ENCODE measurements at regions not wholly inside any gene's neighbourhood (a gene's known extent, or its start where the extent isn't known, plus 50 kb on each side); places are given as distances from the start of the nearest gene placed in this dataset.

DNA sequence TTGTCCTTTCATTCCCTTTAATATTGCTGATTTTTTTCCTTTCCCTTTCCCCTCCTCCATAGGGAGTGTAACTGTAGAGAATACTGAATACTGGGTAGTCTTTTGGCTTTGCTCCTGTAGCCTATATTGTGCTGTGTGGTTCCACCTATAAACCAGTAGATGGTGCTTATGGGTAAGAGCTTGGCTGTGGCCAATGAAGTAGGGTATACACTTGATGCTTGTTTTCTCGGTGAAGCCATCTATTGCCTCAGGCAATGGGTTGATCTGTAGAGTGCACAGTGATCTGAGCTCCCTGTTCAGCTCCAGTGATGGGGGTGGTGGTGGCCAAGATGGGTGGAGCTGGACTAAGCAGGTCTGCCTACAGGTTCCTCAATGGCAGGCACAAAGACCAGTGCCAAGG is 203.3 kb upstream of the IMPG1 start:
- H4K91ac ChIP-seq (ENCODE audit: low read depth, low read length): no peak overlapping the region
- H3K4ac ChIP-seq (ENCODE audit: low read depth, low read length): no peak overlapping the region
- no peak overlapping the region for H2BK120ac ChIP-seq (ENCODE audit: insufficient read depth, low read length, poor library complexity)
- no peak overlapping the region for H4K12ac ChIP-seq (ENCODE audit: low read depth, low read length)
- H3K4me3 ChIP-seq (ENCODE audit: low read depth, low read length): no peak overlapping the region
- no peak overlapping the region for H3K4me2 ChIP-seq (ENCODE audit: low read length)
- H3K23ac ChIP-seq (ENCODE audit: low read length): no peak overlapping the region
- no peaks in the 10 kb centered on the region for H3K79me1 ChIP-seq (ENCODE audit: low read length)
- no peaks in the 10 kb centered on the region for H3K4me1 ChIP-seq (ENCODE audit: control insufficient read depth in 1 of 2, insufficient read depth in 2 of 2, low read length in 2 of 2)
- no peak overlapping the region for H2BK5ac ChIP-seq (ENCODE audit: low read depth, low read length, poor library complexity)
- no peak overlapping the region for H3K27ac ChIP-seq (ENCODE audit: low read depth, low read length)
- H3K36me3 ChIP-seq (ENCODE audit: control insufficient read depth in 1 of 2, insufficient read depth in 2 of 2, low read length in 2 of 2): no peaks in the 10 kb centered on the region
- no peak overlapping the region for H4K8ac ChIP-seq (ENCODE audit: low read depth, low read length)
- no peaks in the 10 kb centered on the region for H3K27me3 ChIP-seq (ENCODE audit: insufficient read depth, low read length)
- H3K18ac ChIP-seq (ENCODE audit: low read length): no peak overlapping the region
- H3K9ac ChIP-seq (ENCODE audit: low read length): no peak overlapping the region
- H3K14ac ChIP-seq (ENCODE audit: low read length): no peak overlapping the region
- no peak overlapping the region for H2AK5ac ChIP-seq (ENCODE audit: low read length)
- peak in 1 of 2 donors; percentile 52 for DNase-seq
- H2BK12ac ChIP-seq (ENCODE audit: low read length): no peak overlapping the region
- H3K9me3 ChIP-seq (ENCODE audit: insufficient read depth, low read depth, low read length): no peaks in the 10 kb centered on the region
- H3K79me2 ChIP-seq (ENCODE audit: control insufficient read depth, insufficient read depth, low read length, poor library complexity): no peaks in the 10 kb centered on the region
- WGBS (ENCODE audit: extremely low coverage, insufficient coverage, insufficient read length): no CpG with 5 or more reads among the region's 1 CpG
- H2AFZ ChIP-seq (ENCODE audit: insufficient read depth, low read length, poor library complexity): no peak overlapping the region

DNA sequence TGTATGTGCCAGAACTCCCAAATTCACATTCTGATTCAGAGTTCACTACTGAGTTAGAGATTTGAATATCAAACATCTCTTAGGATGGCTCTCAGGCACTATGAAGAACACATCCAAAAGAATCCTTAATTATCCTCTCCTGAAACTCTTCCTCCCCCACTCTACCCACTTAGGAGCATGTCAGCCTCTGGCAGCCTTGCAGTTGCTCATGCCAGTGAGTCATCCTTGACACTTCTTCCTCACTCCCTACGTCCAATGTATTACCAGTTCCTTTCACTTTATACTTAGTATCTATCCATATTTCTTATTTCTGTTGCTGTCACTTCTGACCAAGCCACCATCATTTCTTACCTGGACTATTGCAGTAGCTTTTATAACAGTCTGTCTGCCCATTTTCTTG is 192.0 kb upstream of the IMPG1 start:
- no peak overlapping the region for H2BK12ac ChIP-seq (ENCODE audit: low read length)
- no peak overlapping the region for H3K27ac ChIP-seq (ENCODE audit: low read depth, low read length)
- no peak overlapping the region for H4K91ac ChIP-seq (ENCODE audit: low read depth, low read length)
- no peak overlapping the region for H3K18ac ChIP-seq (ENCODE audit: low read length)
- no peak overlapping the region for H2AK5ac ChIP-seq (ENCODE audit: low read length)
- H3K9me3 ChIP-seq (ENCODE audit: insufficient read depth, low read depth, low read length): peaks cover 7% of the 10 kb centered on the region
- H3K36me3 ChIP-seq (ENCODE audit: control insufficient read depth in 1 of 2, insufficient read depth in 2 of 2, low read length in 2 of 2): peaks cover 0 to 2% of the 10 kb centered on the region in 2 experiments
- H3K9ac ChIP-seq (ENCODE audit: low read length): no peak overlapping the region
- no peak overlapping the region for H3K14ac ChIP-seq (ENCODE audit: low read length)
- H2BK120ac ChIP-seq (ENCODE audit: insufficient read depth, low read length, poor library complexity): no peak overlapping the region
- H4K8ac ChIP-seq (ENCODE audit: low read depth, low read length): no peak overlapping the region
- H3K4me1 ChIP-seq (ENCODE audit: control insufficient read depth in 1 of 2, insufficient read depth in 2 of 2, low read length in 2 of 2): no peaks in the 10 kb centered on the region
- no peak overlapping the region for H3K4ac ChIP-seq (ENCODE audit: low read depth, low read length)
- DNase-seq: peak in 1 of 2 donors; percentile 37
- H2BK5ac ChIP-seq (ENCODE audit: low read depth, low read length, poor library complexity): no peak overlapping the region
- H3K27me3 ChIP-seq (ENCODE audit: insufficient read depth, low read length): no peaks in the 10 kb centered on the region
- no peak overlapping the region for H3K23ac ChIP-seq (ENCODE audit: low read length)
- H3K79me2 ChIP-seq (ENCODE audit: control insufficient read depth, insufficient read depth, low read length, poor library complexity): no peaks in the 10 kb centered on the region
- no peak overlapping the region for H3K4me3 ChIP-seq (ENCODE audit: low read depth, low read length)
- H3K79me1 ChIP-seq (ENCODE audit: low read length): no peaks in the 10 kb centered on the region
- H2AFZ ChIP-seq (ENCODE audit: insufficient read depth, low read length, poor library complexity): no peak overlapping the region
- no peak overlapping the region for H3K4me2 ChIP-seq (ENCODE audit: low read length)
- no peak overlapping the region for H4K12ac ChIP-seq (ENCODE audit: low read depth, low read length)
- WGBS (ENCODE audit: extremely low coverage, insufficient coverage, insufficient read length): no CpG with 5 or more reads among the region's 1 CpG

DNA sequence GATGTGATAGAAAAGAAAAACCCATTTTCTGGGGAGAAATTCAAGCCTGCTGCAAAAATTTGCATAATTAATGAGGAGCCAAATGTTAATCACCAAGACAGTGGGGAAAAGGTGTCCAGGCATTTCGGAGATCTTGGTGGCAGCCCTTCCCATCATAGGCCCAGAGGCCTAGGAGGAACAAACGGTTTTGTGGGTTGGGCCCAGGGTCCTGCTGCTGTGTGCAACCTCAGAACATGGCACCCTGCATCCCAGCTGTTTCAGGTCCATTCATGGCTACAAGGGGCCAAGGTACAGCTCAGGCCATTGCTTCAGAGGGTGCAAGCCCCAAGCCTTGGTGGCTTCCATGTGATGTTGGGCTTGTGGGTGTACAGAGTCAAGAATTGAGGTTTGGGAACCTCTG is 189.8 kb upstream of the IMPG1 start:
- Histone ChIP-seq H3K36me3 (ENCODE audit: control insufficient read depth in 1 of 2, insufficient read depth in 2 of 2, low read length in 2 of 2) (peaks cover 0 to 2% of the 10 kb centered on the region in 2 experiments), H4K8ac (ENCODE audit: low read depth, low read length) (no peak overlapping the region), H2AK5ac (ENCODE audit: low read length) (no peak overlapping the region), H3K4me3 (ENCODE audit: low read depth, low read length) (no peak overlapping the region), H2BK120ac (ENCODE audit: insufficient read depth, low read length, poor library complexity) (no peak overlapping the region), H2AFZ (ENCODE audit: insufficient read depth, low read length, poor library complexity) (no peak overlapping the region), H2BK5ac (ENCODE audit: low read depth, low read length, poor library complexity) (no peak overlapping the region), H3K27ac (ENCODE audit: low read depth, low read length) (no peak overlapping the region), H3K9ac (ENCODE audit: low read length) (no peak overlapping the region), H3K4me2 (ENCODE audit: low read length) (no peak overlapping the region), H4K91ac (ENCODE audit: low read depth, low read length) (no peak overlapping the region), H3K4me1 (ENCODE audit: control insufficient read depth in 1 of 2, insufficient read depth in 2 of 2, low read length in 2 of 2) (no peaks in the 10 kb centered on the region), H3K4ac (ENCODE audit: low read depth, low read length) (no peak overlapping the region), H2BK12ac (ENCODE audit: low read length) (no peak overlapping the region), H3K79me1 (ENCODE audit: low read length) (no peaks in the 10 kb centered on the region), H3K18ac (ENCODE audit: low read length) (no peak overlapping the region), H3K79me2 (ENCODE audit: control insufficient read depth, insufficient read depth, low read length, poor library complexity) (no peaks in the 10 kb centered on the region), H3K23ac (ENCODE audit: low read length) (no peak overlapping the region), H4K12ac (ENCODE audit: low read depth, low read length) (no peak overlapping the region), H3K14ac (ENCODE audit: low read length) (no peak overlapping the region), H3K9me3 (ENCODE audit: insufficient read depth, low read depth, low read length) (peaks cover 7% of the 10 kb centered on the region), H3K27me3 (ENCODE audit: insufficient read depth, low read length) (no peaks in the 10 kb centered on the region)
- no peak for DNase-seq
- no CpG with 5 or more reads among the region's 2 CpGs for WGBS (ENCODE audit: extremely low coverage, insufficient coverage, insufficient read length)

DNA sequence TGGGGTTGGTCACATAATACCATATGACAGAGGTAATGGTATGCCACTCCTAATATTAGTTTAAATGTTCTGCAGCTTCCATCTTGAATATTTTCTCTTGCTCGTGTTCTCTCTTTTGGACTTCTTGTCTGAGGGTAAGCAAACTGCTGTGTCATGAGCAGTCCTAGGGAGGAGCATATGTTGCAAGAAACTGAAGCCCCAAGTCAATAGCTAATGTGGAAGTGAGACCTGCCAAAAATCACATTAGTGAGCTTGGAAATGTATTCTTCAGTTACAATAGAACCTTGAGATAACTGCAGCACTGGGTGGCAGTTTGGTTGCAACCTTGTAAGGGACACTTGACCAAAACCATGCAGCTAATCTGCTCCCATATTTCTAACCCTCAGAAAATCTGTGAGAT is 178.2 kb upstream of the IMPG1 start:
- no peak for DNase-seq
- no peaks in the 10 kb centered on the region for H3K79me1 ChIP-seq (ENCODE audit: low read length)
- H3K9ac ChIP-seq (ENCODE audit: low read length): no peak overlapping the region
- H4K91ac ChIP-seq (ENCODE audit: low read depth, low read length): no peak overlapping the region
- peaks cover 0 to 2% of the 10 kb centered on the region in 2 experiments for H3K4me1 ChIP-seq (ENCODE audit: control insufficient read depth in 1 of 2, insufficient read depth in 2 of 2, low read length in 2 of 2)
- peaks cover 3% of the 10 kb centered on the region for H3K9me3 ChIP-seq (ENCODE audit: insufficient read depth, low read depth, low read length)
- H3K36me3 ChIP-seq (ENCODE audit: control insufficient read depth in 1 of 2, insufficient read depth in 2 of 2, low read length in 2 of 2): peaks cover 0 to 2% of the 10 kb centered on the region in 2 experiments
- no peaks in the 10 kb centered on the region for H3K27me3 ChIP-seq (ENCODE audit: insufficient read depth, low read length)
- H4K8ac ChIP-seq (ENCODE audit: low read depth, low read length): no peak overlapping the region
- H3K23ac ChIP-seq (ENCODE audit: low read length): no peak overlapping the region
- H2AFZ ChIP-seq (ENCODE audit: insufficient read depth, low read length, poor library complexity): no peak overlapping the region
- no peak overlapping the region for H3K4me2 ChIP-seq (ENCODE audit: low read length)
- WGBS (ENCODE audit: extremely low coverage, insufficient coverage, insufficient read length): no CpG with 5 or more reads among the region's 1 CpG
- H3K27ac ChIP-seq (ENCODE audit: low read depth, low read length): no peak overlapping the region
- no peak overlapping the region for H3K14ac ChIP-seq (ENCODE audit: low read length)
- no peak overlapping the region for H3K4ac ChIP-seq (ENCODE audit: low read depth, low read length)
- H3K18ac ChIP-seq (ENCODE audit: low read length): no peak overlapping the region
- no peaks in the 10 kb centered on the region for H3K79me2 ChIP-seq (ENCODE audit: control insufficient read depth, insufficient read depth, low read length, poor library complexity)
- no peak overlapping the region for H3K4me3 ChIP-seq (ENCODE audit: low read depth, low read length)
- no peak overlapping the region for H2AK5ac ChIP-seq (ENCODE audit: low read length)
- no peak overlapping the region for H2BK120ac ChIP-seq (ENCODE audit: insufficient read depth, low read length, poor library complexity)
- H2BK5ac ChIP-seq (ENCODE audit: low read depth, low read length, poor library complexity): no peak overlapping the region
- no peak overlapping the region for H4K12ac ChIP-seq (ENCODE audit: low read depth, low read length)
- no peak overlapping the region for H2BK12ac ChIP-seq (ENCODE audit: low read length)
